ENCODE measurements at regions not wholly inside any gene's neighbourhood (a gene's known extent, or its start where the extent isn't known, plus 50 kb on each side); places are given as distances from the start of the nearest gene placed in this dataset.
"Not testable (repeated sequence)": the region's sequence is repeated elsewhere in the genome, so short reads cannot be mapped to it uniquely, and the experiment has no call there.

DNA sequence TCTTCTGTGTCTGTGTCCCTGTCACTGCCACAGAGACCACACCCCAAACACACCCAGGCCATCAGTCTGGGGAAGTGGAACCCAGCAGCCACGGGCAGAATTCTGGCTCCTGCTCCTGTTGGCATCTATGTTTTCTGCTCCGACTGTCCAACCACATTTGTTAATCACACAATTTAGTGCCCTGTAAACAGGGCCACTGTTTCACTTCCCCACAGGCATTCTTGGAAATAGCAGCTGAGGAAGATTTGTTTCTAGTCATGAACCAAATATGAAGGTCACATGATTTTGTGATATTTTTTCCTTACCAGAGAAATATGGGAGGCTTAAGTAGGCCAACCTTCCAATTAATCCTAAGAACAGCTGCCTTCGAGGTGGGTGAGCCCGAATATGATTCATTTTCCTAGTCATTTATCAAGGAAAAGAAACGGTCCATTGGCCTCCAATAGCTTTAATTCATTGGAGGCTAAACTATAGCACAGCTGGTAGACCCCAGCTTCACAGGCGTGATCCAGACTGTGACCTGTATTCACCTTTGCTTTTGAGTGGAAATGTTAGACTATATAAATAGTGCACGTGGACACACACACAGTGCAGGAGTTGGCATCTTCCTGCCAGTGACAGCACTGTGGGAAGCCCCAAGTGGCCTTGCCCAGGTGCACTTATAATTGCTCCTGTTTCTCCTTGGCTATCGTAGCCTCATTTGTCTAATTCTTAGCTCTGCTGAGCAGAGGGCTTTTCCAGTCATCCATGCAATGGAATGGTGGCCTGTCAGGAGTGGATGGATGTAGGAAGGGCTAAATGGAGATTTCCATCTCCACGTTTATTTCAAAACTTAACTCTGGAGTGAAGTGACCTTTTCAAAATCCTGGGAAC is 267.9 kb downstream of the LPIN1 start:
- DNase-seq (ENCODE audit: insufficient read length, low spot score) (no peak), FAIRE-seq (no peak)

DNA sequence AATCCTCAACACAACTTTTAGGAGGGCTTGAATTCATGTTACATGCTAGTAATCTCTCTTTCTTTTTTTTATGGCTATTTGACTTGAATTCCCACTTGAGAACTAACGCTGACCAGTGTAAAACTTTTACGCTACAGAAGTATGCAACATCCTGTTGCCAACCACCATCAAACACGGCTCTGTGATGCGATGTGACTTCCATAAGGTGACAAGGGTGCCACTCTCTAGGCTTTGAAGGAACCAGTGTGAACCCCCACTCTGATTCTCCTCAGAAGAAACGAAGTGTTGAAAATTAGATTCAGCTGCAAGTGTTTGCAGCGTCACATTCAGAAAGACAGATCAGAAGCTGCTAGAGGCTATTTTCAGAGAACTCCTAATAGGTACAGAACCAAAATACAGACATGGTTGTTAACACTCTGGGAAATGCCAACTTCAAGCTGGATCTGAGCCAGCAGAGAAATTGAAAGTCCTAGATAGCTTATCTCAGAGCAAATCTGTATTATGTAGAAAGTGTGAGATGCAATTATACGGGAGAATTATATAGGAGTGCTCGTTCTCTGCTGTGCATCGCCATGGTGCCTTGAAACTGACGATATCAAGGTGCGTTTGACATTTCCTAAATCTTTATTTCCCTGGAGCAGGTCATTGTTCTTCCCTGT is 271.2 kb downstream of the LPIN1 start:
- no peak for DNase-seq (ENCODE audit: insufficient read length, low spot score)
- no peak for FAIRE-seq

DNA sequence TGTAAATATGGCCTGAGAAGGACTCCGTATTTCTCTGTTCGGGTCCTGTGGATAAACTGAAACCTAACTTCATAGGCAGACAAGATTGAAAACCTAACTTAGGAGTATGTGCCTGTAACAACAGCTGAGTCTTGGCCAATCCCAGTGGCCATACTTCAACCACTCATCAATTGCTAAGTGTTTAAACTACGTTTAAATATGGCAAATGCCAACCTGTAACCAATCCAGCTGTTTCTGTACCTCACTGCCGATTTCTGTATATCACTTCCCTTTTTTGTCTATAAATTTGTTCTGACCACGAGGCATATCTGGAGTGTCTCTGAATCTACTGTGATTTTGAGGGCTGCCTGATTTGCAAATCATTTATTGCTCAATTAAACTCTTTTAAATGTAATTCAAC is 272.3 kb downstream of the LPIN1 start:
- FAIRE-seq; DNase-seq (ENCODE audit: insufficient read length, low spot score): not testable (repeated sequence)

DNA sequence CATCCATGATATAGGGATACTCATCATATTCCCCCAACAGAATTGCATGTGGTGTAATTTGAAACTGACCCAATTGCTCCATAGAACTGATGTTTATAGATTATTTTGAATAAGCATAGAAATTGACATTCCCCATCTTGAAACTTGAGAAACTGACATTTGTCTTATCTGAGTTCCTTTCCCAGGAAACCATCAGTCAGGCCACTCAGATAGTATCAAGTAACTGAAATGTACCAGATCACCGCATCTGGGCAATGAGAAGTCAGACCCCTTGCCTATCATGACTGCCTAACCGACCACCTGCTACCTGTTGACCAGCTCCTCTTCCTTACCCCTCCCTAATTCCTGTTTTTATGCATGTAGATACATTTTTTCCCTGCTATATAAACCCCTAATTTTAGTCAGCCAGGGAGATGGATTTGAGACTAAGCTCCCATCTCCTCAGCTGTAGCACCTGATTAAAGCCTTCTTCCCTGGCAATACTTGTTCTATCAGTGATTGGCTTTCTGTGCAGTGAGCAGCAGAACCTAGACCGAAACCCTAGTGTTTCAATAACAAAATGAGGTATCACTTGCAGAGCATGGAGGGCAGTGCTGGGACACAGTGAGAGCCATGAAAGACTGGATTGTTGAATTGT is 274.5 kb downstream of the LPIN1 start:
- no peak for DNase-seq (ENCODE audit: insufficient read length, low spot score)
- no peak for FAIRE-seq

DNA sequence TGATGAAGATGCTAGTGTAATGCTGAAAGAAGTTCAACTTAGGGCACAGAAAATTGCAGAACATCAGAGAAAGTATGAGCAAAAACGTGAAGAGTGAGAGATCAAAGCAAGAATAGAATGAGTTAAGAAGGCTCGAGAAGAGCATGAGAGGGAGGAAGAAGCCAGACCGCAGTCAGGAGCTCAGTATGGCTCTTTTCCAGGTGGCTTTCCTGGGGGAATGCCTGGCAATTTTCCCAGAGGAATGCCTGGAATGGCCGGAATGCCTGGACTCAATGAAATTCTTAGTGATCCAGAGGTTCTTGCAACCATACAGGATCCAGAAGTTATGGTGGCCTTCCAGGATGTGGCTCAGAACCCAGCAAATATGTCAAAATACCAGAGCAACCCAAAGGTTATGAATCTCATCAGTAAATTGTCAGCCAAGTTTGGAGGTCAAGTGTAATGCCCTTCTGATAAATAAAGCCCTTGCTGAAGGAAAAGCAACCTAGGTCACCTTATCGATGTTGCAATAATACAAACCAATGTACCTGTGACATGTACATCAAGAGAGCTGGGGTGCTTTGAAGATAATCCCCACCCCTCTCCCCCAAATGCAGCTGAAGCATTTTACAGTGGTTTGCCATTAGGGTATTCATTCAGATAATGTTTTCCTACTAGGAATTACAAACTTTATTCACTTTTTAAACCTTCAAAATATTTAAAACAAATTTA is 277.9 kb downstream of the LPIN1 start:
- not testable (repeated sequence) for DNase-seq (ENCODE audit: insufficient read length, low spot score)

DNA sequence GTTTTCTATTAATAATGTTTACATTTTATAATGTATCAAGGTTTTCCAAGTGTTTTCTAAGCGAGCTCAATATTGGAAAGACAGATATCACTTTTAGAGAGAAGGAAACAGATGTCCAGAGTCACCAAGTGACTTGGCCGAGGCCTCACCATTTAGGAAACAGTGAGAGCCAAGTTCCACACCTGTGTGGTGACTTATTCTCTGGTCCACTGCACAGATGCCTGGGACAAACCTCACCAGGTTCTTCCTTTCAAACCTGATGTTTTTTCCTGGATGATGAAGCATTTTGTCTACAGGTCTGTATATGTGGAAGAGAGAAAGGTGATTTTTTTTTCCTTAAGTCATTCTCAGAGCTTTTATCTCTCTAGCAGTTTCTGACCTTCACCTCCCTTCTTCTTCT is 280.7 kb downstream of the LPIN1 start:
- FAIRE-seq (no peak), DNase-seq (ENCODE audit: insufficient read length, low spot score) (no peak)

More for the DNA sequence above, 277.9 kb downstream of the LPIN1 start:
- not testable (repeated sequence) for FAIRE-seq

DNA sequence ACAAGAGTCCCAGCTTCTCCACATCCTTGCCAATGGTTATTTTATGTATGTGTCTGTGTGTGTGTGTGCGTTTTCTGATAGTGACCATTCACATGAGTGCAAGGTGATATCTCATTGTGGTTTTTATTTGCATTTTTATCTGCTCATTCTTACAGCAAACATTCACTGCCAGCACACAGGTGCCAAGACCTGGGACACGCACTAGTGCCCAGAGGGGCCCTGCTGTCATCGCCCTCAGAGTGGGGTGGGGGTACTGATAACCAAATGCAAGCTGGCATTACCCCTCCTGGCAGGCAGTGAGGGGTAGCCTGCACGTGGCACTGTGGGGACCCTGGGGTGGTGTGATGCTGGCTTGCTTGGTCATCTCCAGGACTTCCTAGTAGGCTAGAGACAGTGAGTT is 285.4 kb downstream of the LPIN1 start:
- DNase-seq (ENCODE audit: insufficient read length, low spot score): no peak
- no peak for FAIRE-seq

DNA sequence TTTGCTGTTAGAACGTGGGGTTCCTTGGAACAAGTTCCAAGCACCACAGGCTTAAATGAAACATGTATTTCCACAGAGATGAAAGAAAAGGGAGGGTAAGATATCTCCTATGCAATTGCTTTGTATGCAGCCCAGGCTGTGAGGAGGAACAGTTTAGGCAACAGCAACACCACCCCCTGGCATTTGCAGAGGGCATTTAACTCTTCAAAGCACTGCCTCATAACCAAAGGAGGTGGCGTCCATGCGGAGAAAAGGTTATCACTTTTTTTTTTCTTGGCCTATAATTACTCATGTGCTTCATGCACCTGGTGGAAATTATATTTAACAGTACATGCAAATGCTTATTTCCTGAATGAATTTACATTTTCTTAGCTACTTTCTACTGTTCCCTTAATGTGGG is 286.0 kb downstream of the LPIN1 start:
- DNase-seq (ENCODE audit: insufficient read length, low spot score) (no peak), FAIRE-seq (no peak)

DNA sequence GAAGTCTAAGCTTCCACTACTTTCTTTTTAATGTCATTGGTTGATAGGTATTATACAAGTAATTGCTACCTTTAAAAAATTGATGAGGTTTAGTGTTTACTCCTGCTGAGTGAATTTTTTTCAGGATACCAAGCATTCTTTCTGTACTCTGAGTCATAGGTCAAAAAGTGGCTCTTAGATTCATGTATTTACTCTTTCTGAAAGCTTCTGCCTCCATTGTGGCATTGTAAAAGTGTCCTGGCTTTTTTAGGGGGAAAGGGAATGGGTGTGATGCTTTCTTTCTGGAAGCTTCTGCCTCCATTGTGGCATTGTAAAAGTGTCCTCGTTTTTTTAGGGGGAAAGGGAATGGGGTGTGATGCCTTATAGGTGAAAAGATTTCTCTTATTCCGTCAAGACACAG is 286.5 kb downstream of the LPIN1 start:
- no peak for DNase-seq (ENCODE audit: insufficient read length, low spot score)

DNA sequence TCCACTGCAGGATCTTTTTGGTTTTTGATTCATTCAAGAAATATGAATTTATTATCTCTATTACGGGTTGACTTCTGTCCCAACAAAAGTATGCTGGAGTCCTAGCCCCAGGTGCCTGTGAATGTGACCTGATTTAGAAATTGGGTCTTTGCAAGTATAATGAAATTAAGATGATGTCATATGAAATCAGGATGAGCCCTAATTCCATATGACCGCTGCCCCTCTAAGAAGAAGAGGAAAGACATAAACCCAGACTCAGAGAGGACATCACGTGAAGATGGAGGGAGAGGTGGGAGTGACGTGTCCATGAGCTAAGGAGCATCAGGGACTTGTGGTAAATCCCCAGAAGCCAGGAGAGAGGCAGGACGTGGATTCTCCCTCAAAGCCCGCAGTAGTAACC is 287.1 kb downstream of the LPIN1 start:
- FAIRE-seq: no peak

More for the DNA sequence above, 286.5 kb downstream of the LPIN1 start:
- FAIRE-seq: no peak

DNA sequence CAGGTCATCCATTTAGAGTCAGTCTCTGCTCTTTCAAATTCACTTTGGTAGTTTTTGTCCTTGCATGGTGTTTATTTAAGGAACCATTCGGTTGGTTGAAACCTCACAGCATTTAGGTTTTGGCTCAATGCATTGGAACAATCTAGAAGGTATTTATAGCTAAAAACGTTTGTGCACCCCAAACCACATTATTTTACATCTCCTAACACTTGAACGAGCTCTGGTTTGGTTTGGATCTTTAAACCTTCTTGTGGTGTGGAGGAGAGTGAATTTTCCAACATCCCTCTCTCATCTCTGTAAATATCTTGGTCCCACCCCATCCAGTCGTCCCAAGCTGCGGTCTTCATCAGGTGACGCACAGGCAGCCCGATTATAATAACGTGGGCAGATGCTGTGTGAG is 287.9 kb downstream of the LPIN1 start:
- FAIRE-seq: no peak
- DNase-seq (ENCODE audit: insufficient read length, low spot score): no peak

More for the DNA sequence above, 287.1 kb downstream of the LPIN1 start:
- DNase-seq (ENCODE audit: insufficient read length, low spot score): no peak

DNA sequence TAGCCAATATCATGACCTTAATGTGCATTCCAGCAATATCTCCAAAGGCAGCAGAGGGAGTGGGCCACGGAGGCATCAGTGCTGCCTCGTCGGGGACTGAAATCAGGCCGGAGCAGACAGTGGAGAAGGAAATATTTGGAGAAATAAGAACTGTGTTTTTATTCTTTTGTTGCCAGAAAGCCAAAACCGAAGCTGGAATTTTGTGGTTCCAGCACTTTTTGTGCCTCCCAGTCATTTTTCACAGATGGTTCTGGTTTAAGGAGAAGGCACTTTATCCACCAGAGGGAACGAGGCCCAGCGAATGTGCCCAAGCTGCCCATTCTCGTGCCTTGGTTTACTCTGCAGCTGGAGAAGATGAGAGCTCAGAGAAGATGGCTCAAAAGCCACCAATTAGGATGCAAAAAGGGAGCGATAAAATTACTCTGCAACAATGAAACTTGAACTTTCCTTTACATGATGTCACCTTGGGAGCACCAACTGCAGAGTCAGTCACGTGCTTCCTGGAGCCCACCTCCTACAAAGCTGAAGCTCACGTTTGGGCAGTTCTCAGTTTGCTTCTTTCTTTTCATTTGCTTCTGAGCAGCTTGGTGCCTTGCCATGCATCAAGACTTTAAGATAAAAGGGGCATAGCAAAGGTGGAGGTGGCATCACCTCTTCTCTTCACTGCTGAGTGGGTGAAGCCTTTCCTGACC is 288.7 kb downstream of the LPIN1 start:
- no peak for DNase-seq (ENCODE audit: insufficient read length, low spot score)
- no peak for FAIRE-seq

DNA sequence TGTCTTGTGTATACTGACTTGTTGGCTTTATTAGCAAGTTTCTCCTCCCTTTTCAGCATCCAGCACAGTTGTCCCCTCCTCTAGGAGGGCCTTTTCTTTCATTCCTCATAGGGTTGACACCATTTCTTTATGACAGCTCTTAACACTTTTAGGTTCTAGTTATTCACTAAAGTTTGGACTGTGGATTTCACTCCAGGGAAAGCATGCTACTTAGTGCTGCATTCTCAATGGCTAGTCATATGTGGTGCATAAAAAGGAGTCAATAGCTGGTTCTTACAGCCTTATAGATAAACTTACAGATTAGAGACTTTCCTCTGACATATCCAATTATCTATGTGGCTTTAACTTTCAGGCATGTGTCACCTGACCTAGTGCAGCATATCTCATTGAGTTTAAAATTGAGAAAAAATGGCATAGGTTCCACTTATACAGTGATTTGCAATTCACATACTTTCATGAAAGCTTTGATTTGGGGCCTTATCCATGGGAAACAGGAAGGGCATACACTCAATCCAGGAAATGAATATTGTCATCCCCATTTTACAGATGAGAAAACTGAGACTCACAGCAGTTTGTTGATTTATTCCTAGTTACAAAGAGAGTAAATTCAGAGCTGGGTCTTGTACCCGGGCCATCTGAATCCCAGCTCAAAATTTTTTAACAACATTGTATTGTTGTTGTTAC is 289.7 kb downstream of the LPIN1 start:
- FAIRE-seq: no peak

DNA sequence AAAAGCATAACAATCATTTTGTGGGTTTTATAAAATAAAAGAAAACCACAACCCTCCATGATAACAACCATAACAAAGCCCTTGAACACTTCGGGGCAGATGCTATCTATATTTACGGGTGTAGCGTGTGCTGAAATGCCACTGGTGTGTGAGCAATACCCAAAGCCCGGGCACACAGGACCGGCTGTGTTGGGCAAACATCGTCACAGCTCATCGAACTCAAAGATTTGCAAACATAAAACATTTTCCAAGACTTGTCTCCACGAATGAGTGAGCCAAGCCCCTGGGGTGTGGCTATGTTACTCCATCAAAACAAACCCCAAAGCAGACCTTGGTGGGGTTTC is 290.2 kb downstream of the LPIN1 start:
- DNase-seq (ENCODE audit: insufficient read length, low spot score) (no peak), FAIRE-seq (no peak)

More for the DNA sequence above, 289.7 kb downstream of the LPIN1 start:
- DNase-seq (ENCODE audit: insufficient read length, low spot score): no peak

DNA sequence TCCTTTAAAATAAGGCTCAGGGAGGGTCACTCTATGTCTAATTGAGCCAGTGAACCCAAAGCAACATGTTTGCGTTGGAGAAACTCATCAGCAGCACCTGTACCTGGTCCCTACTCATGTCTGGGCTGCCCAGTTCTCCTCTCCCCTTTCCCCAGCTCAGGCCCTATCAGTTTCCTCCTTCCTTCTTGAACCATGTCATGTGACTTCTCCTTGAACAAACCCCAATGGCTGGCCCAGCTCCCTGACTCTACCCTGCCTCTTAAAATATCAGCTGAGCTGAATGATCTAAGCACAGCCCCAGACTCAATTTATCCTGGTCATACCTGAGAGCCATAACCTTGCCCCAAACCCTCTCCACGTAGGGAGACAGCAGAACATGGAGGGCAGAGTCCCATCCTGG is 290.9 kb downstream of the LPIN1 start:
- FAIRE-seq (no peak), DNase-seq (ENCODE audit: insufficient read length, low spot score) (no peak)

DNA sequence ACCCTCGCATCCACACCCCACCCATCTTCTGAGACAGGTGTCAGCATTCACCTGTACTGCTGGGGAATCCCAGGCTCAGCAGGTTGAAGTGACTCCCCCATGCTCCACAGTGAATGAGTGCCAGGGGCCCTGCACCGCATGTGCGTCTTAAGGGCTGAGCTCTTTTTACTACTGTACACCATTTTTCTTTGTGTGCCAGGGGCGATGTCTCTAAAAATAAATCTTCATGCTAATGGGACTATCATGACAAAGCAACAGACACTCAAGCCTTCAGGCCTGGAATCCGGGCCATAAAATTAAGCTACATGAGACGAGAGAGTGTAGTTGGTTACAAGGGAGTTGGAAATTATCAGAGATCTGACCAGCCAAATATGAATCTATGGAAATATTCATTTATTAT is 294.8 kb downstream of the LPIN1 start:
- FAIRE-seq: no peak
- no peak for DNase-seq (ENCODE audit: insufficient read length, low spot score)

DNA sequence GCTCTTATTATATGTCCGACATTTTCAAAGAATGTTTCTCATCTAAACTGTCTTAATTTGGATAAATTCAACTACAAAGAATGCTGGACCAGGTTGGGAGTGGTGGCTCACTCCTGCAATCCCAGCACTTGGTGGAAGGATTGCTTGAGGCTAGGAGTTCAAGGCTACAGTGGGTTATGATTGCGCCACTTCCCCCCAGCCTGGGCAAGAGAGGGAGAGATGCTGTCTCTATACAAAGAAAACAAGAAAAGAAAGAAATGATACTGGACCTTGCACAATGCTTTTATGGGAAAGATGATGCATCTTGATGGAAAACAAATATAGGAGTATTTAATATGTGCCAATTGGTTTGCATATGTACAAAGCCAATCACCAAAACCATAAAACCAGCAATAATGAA is 296.7 kb downstream of the LPIN1 start:
- no peak for DNase-seq (ENCODE audit: insufficient read length, low spot score)
- FAIRE-seq: no peak

DNA sequence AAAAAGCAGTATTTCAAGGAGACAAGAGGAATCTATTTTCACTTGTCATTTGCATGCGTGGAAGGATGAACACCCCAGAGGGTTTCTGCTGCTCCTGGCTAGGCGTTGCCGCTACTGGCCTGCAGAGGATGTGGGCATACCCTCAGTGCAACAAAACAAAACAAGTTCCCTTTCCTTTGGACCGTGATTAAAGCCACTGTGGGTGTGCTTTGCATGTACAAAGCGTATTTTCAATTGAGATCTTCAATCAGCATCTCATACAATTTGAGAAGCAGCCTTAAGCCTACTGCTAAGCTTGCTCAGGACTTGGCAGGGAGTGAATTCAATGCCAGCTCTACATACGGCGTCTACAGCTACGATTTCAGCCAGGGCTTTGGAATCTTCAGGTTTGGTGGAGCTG is 298.4 kb downstream of the LPIN1 start:
- no peak for FAIRE-seq

DNA sequence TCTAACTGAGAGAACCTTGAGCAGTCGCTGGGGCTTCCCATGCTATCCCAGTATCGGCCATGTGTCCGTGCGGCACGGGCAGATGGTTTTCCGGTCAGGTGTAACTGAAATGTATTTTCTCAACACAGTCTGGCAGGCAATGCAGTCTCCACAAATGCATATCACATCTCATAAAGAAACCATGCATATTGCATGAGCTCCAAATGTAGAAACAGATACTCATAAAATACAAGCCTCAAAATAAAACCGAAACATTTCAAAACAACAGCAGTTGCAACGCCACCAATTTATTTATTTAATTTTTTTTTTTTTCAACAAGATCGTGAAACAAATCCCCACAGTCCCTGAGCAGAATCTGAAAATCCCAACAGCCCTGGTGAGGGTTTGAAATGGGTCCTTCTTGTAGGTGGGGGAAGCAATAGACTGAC is 299.4 kb downstream of the LPIN1 start:
- DNase-seq (ENCODE audit: insufficient read length, low spot score) (no peak), FAIRE-seq (no peak)

More for the DNA sequence above, 298.4 kb downstream of the LPIN1 start:
- no peak for DNase-seq (ENCODE audit: insufficient read length, low spot score)

DNA sequence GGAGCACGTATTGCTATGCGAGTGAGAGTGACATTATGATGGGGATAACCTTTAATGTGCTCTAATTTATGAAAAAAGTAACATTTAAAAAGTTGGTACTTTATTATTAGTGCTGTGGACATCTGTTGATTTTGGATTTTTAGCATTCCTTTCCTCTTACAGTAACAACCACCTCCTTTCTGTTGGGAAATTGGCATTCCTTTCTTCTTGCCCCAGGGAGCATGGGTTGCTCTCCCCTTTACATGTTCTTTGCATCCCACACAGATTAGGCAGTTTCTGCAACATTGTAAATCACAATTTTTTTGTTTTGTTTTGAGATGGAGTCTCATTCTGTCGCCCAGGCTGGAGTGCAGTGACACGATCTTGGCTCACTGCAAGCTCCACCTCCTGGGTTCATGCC is 300.2 kb downstream of the LPIN1 start:
- DNase-seq (ENCODE audit: insufficient read length, low spot score): peak; percentile 54
- FAIRE-seq: no peak
